G401 (cell line): ENCODE measurements at regions not wholly inside any gene's neighbourhood (a gene's known extent, or its start where the extent isn't known, plus 50 kb on each side); places are given as distances from the start of the nearest gene placed in this dataset.
"Not testable (repeated sequence)": the region's sequence is repeated elsewhere in the genome, so short reads cannot be mapped to it uniquely, and the experiment has no call there.

Experiments
- DNase-seq: peaks from one replicate; pipeline ENCODE4 v3.0.0-alpha.2; 2015; ENCODE audit warnings: low spot score
- in situ Hi-C: cut with HindIII; loops from 2 replicates; pipeline ENCODE4 v1.10.0; 2016; ENCODE audit warnings: low sequenced_read_pairs, mixed read lengths

DNA sequence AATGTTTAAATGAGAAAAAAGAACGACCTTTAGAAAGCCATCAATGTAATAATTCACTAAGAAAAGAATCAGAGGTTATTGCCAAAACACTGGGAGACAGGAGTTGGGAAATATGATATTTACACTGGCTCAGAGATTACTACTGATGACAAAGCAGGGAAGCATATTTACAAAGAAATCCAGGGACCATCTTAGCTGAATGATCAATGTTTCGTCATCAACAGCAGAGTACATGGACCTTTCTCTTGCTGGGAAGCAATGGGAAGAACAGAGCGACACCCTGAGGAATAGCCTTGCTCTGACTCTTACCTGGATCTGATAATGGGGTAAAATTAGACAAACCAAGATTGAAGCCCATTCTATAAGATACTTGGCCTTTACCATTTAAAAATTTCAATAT, 1293.5 kb downstream of the XPNPEP1 start:
- in situ Hi-C loops = no loop called here
- DNase-seq = no peak

DNA sequence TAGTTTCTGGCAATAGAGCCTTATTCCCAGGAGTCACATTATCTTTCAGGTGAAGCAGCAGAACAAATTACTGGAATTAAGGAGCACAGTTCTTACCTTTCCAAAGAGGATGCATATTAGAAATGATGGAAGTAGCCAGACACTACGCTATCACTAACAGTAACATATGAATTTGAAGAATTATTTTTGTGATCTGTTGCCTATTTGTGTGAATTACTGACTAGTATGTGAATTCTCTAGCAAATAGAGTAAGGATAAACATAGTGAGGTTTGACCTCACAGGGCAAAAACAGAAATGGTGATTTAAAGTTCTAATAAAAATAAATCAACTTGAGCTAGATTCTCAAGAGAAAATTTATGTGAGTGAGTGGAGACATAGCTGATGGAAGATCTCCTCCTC, 1299.3 kb downstream of the XPNPEP1 start:
- in situ Hi-C loops = no loop called here
- DNase-seq = no peak

DNA sequence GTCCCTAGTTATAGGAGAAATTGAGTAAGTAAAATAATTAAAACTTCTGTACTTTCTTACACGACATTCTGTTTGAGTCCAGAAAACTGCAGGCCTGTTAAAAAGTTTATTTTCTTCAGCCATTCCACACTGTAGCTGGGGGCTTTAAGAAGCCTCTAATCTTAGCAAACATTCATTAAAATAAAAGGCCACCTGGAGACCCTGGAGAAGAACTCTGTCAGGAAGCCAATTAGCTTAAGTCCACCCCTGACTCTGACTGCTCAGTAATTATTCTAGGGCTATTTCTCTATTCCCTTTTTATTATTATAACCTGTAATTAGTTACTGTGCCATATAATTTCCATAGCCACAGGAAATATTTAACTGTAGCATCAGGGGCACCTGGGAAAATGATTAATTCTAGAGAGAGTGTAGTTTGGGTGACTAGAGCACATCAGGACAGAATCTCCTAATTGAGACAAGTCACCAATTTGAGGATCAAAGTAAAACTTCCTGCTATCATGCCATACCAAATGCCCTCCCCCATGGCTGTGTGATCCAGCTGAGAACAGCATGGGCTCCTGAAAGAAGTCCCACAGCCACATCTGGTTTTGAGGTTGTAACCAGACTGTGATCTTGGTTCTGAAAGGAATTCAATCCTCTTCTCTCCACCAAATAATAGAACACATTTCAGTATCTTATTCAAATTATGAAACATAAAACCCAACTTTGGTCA, 1302.3 kb downstream of the XPNPEP1 start:
- in situ Hi-C loops = no loop called here
- no peak for DNase-seq

DNA sequence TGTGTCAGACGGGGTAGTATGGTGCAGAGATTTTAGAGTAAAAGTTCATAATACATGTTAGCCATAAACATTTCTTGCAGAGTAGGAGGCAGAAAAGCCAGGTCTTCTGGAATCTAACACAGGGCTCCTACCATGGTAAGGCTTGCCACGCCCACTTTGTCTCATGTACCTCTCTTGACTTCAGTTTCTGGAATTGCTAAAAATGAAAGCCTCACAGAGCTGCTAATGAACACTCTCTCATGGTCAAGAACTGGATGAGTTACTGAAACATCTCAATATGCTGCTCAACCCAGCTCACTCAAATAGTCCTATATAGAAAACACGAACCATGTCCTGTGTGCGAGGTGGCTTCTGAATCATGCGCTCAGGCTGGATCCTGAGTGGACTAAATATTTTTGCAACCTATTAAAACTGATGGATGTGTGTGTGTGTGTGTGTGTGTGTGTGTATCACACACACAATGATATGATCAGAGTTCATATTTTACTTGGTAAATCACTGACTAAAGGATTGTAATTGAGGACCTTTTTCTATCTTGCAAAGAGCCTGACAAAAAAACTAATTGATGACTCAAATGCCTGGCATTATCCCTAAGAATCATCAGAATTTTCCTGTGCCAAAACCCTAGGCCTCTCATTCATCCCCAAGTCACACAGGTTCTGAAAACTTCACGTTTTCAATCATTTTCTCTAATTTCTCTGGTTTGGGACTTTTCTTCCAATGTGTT, 1306.6 kb downstream of the XPNPEP1 start:
- no peak for DNase-seq
- in situ Hi-C loops = no loop called here

DNA sequence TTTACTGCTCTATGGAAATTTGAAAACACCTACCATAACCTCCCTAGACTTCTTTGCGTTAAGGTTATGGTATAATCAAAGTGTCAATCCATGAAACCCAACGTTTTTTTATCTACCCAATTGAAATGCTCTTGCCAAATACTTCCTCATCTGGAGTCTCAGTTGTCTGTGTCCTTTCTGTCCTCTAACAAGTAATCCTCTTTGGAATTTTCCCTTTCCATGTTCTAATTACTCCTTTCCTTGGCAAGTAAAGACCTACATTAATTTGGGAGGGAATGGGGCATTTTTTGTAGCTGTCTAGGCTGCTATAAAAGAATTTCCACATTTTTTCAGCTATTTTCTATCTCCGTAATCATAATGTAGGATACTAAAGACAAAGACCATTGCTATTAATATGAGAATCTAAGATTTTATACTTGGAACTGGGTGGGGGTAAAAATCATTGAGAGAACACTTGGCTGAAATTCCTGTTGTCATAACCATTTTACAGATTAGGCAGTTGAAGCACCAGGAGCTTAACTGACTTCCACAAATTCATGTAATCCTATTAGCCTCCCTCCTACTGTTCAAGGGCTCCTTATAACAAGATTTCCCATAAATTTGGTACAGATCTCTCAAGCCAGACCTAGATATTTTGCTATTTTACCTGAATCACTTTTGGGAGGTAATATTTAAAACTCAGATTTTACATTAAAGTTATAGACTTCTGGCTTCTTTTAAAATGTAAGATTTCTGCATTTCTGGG, 1307.6 kb downstream of the XPNPEP1 start:
- in situ Hi-C loops = no loop called here

DNA sequence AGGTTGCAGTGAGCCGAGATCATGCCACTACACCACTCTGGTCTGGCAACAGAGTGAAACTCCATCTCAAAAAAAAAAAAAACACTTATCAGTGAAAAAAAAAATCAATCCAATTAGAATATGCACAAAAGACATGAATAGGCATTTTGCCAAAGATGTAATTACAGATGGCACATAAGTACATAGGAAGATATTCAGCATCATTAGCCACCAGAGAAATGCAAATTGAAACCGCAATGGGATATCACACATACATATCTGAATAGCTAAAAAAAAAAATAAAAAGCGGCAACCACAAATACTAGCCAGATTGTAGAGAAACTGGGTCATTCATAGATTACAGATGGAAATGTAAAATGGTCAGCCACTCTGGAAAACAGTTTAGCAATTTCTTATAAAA, 1310.8 kb downstream of the XPNPEP1 start:
- DNase-seq = no peak

More for the DNA sequence above, 1307.6 kb downstream of the XPNPEP1 start:
- no peak for DNase-seq

DNA sequence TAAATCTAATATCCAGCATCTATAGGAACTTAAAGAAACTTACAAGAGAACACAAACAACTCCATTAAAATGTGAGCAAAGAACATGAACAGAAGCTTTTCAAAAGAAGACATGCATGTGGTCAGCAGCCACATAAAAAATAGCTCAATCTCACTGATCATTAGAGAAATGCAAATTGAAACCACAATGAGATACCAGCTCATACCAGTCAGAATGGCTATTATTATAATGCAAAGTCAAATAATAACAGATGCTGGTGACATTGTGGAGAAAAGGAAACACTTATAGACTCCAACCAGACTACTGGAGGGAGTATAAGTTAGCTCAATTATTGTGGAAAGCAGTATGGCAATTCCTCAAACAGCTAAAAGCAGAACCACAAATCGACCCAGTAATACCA, 1314.5 kb downstream of the XPNPEP1 start:
- DNase-seq = no peak
- in situ Hi-C loops = no loop called here

More for the DNA sequence above, 1310.8 kb downstream of the XPNPEP1 start:
- in situ Hi-C loops = no loop called here

DNA sequence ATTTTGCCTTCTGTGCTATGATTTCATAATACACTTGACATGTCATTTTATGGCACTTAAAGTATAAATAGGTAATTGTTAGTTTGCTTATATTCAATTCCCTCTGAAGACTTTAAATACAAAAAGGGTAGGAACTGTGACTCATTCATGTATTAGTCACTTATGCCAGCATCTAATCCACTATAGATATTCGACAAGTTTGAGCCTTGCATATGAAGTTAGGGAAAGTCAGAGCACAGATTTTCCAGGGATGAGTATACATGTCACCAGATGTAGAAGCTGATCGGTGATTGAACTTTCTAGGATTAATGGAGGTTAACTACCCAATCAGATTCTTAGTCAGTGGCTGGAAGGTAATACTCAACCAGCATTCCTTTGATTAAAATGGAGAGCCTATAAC, 1321.5 kb downstream of the XPNPEP1 start:
- DNase-seq = no peak
- in situ Hi-C loops = no loop called here

DNA sequence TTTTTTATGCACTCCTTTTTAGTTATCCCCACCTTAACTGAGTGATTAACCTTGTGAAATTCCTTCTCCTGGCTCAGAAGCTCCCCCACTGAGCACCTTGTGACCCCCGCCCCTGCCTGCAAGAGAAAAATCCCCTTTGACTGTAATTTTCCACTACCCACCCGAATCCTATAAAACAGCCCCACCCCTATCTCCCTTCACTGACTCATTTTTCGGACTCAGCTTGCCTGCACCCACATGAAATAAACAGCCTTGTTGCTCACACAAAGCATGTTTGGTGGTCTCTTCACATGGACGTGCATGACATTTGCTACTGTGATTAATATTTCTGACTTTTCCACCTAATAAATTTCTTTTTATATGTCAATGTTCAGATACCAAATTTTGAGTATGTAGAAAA, 1322.8 kb downstream of the XPNPEP1 start:
- DNase-seq, in situ Hi-C loops: not testable (repeated sequence)

DNA sequence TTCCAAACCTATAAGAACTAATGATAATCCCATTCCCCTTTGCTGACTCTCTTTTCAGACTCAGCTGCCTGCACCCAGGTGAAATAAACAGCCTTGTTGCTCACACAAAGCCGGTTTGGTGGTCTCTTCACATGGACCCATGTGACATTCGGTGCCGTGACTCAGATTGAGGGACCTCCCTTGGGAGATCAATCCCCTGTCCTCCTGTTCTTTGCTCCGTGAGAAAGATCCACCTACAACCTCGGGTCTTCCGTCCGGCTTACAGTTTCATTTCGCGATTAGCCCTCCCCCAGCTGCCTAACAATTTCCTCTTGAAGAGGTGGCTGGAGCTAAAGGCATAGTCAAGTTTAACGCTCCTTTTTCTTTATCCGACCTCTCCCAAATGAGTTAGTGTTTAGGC, 1324.0 kb downstream of the XPNPEP1 start:
- in situ Hi-C loops = not testable (repeated sequence)
- peak; percentile 7 for DNase-seq

DNA sequence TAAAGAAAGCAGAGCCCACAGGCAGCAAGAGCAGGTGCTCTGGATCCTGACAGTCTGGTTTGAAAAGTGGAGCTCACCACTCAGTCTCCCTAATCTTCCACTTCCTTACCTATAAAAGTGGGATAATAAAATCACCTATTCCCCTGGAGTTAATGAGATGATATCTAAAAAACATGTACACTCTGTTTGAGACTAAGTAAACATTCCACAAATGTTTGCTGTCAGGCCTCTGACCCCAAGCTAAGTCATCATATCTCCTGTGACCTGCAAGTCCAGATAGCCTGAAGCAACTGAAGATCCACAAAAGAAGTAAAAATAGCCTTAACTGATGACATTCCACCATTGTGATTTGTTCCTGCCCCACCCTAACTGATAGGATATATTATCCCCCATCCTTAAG, 1324.5 kb downstream of the XPNPEP1 start:
- in situ Hi-C loops = no loop called here
- DNase-seq = peak; percentile 6

DNA sequence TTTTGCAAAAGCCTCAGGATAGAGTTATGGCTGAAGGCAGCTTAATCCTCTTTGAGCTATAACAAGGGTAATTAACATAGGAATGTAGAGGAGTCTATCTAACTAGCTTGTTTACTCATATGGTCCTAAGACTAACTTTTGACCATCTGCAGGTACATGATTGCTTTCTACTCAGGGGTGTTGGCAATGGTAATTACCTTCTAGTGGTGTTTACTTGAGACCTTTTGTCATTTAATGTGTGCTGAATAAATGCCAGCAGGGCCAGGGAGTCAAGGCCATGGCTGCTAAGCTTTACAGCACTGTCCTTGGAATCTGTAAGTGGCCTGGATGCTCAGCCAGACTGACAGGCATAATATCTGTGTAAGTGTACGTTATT, 1325.0 kb downstream of the XPNPEP1 start:
- DNase-seq = no peak
- in situ Hi-C loops = no loop called here

DNA sequence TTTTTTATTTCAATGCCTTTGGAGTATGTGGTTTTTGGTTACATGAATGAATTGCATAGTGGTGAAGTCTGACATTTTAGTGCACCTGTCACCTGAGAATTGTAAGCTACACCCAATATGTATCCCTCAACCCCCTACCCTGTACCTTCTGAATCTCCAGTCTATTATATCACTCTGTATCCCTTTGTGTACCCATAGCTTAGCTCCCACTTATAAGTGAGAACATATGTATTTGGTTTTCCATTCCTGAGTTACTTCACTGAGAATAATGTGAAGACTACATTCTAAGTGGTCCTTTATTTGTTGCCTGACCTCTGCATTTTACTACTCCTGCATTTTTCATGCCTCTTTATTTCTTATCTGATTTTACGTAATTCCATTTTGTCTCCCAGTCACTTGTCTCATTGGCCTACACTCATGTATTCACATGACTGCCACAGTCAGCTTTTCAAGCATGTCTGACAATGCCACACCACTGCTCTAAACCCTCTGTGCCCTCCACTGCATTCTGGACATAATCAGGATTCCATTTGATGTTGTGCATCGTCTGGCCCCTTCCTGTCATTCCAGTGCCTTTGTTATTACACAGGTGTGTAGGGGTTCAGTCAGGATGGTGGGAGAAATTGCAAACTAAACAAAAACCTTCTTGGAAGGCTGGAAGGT, 1325.5 kb downstream of the XPNPEP1 start:
- peak; percentile 26 for DNase-seq
- in situ Hi-C loops = no loop called here

DNA sequence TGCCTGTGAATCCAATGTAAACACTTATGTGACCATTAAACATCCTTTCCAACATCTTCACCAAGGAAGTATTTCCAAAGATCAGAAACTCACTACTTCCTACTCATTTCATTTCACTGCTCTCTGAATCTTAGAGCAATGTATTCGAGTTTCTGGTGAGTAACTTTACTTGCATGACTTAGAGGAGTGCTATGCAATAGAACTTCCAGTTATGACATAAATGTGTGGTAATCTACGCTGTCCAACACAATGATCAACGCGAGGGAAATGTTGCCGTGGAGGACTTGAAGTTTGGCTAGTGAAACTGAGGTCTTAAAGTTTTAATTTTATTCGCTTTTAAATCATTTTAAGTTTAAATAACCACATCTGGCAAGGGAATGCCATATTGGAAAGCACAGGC, 1326.3 kb downstream of the XPNPEP1 start:
- DNase-seq = no peak
- in situ Hi-C loops = no loop called here

DNA sequence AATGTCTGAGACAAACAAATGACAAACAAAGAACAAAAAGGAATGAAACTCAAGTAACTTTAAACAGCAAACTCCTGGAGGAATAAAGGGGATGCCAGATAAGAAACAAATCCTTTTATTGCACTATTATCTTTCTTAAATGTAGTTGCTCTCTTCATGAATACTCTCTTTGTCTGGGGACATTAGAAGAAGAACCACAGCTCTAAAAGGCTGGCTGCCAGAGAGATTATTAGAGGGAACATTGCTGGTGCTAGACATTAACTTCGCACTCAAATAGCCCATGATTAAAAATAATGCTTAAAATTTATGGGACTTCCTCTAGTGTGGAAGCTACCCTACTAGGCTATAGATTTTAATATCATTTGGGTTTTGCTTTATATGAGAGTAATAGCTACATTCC, 1330.4 kb downstream of the XPNPEP1 start:
- in situ Hi-C loops = no loop called here
- no peak for DNase-seq

DNA sequence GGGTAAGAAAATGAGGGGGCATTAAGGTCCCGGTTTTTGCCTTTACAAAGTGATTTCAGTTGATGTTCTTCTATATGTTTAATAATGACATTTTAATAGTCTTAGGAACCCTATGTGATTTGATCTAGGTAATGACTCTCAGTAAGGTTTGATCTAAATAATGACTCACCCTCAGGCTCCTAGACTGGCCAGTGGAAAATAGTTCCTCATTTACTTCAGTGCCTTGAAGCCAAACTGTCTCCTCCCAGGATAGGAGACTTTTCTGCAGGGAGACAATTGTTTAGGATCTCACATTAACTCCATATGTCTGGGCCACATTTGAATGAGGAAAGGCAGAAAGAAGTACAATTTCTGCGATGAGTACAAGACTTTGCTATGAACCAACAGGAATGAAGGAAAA, 1331.9 kb downstream of the XPNPEP1 start:
- DNase-seq = no peak
- in situ Hi-C loops = no loop called here

DNA sequence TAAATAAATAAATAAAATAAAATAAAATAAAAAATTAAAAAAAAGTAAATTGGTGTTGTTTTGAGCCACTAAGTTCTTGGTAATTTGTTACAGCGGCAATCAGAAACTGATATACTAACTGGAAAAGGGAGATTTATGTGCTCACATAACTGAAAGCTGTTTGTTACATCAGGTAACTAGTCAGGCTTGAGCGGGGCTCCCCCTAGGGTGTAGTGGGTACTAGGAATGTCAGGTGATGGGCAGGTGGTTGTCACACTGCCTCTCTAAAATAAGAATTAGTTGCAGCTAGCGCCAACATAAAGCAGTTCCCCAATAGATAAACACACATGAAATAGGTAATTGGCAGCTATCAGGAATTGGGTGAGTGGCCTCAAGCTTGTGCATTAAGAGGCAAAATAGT, 1336.9 kb downstream of the XPNPEP1 start:
- in situ Hi-C loops = no loop called here
- no peak for DNase-seq

DNA sequence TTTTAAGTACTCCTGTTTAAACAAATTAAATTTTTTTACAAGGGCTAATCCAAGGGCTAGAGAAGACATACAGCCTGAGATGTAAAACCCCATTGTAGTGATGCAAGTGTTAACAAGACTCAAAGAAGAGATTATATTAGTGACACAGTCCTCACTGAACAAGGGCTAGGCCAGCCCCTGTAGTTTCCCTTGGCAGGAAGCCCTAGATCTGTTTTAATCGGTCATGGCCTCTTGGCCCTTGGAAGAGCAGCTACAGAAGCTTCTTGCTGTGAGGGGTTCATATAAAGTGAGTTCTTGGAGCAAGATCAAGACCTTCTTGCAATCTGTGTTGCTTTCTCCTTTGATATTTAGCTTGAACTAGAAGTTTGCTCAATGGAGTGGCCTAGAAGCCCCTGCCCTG, 1339.4 kb downstream of the XPNPEP1 start:
- in situ Hi-C loops = no loop called here
- no peak for DNase-seq

DNA sequence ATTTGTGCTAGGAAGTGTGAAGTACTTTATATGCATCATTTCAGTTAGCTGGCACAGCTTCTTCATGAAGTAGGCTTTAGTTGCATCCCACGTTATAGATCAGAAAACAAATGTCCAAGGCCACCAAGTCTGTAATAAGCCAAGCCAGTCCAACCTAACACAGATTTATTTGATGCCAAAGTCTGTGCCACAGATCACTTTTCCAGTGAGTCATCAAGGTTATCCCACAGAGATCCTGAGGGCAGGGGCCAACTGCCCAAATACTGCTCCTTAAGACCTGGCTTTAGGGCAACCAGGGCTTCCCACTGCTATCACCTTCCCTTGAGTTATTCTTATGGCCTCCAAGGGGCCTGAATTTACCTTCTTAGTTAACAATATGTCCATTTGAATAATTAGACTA, 1340.4 kb downstream of the XPNPEP1 start:
- DNase-seq = no peak
- in situ Hi-C loops = no loop called here

DNA sequence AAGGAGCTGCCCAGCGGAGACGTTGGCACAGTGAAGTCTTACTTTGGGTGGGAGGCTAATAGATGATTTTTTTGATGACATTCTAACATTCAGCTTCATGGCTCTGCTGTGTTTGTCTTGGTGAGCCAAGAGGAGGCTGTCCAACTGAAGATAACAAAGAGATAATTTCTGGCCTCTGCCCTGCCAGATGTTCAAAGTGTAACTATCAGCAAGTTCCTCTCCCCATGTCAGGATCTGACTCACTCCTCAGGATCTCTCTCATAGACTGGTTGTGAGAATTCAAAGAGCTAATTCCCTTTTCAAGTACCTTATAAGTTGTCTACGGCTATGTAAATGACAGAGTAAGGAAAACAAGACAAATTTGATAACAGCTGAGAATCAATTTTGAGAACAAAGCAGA, 1340.9 kb downstream of the XPNPEP1 start:
- no peak for DNase-seq
- in situ Hi-C loops = no loop called here
